ENCODE measurements at regions not wholly inside any gene's neighbourhood (a gene's known extent, or its start where the extent isn't known, plus 50 kb on each side); places are given as distances from the start of the nearest gene placed in this dataset.

DNA sequence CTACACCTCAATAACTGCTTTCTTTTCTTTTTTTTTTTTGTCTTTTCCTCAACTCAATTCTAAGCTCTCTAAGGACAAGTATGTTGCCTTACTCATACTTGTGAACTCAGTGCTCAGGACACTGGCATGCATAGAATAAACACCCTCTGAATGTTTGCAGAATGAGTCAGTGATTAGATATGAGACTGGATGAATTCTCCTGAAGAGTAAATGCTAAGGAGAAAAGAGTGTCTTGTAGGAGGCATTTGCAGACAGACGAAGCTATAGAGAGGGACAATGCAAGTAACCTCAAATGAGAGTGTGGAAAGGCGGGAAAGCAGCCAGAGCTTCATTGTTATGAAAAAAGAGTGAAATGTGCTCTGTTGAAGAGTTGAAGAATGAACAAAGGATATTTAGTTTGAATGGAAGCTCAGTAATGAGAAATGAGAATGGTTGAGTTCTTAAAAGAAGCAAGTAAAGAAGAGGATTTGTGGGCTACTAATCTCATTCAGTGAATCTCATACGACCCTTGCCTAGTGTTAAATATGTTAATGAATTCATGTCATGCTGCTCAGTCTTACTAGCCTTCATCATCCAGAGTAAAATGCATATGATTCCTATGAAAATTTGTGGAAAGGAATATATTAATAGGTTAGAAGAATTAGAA is 166.1 kb upstream of the DPYD start:
- no peak for TF ChIP-seq POLR2A (IDR thresholded peaks at IDR 0.05)
- TF ChIP-seq, protein P1, sequence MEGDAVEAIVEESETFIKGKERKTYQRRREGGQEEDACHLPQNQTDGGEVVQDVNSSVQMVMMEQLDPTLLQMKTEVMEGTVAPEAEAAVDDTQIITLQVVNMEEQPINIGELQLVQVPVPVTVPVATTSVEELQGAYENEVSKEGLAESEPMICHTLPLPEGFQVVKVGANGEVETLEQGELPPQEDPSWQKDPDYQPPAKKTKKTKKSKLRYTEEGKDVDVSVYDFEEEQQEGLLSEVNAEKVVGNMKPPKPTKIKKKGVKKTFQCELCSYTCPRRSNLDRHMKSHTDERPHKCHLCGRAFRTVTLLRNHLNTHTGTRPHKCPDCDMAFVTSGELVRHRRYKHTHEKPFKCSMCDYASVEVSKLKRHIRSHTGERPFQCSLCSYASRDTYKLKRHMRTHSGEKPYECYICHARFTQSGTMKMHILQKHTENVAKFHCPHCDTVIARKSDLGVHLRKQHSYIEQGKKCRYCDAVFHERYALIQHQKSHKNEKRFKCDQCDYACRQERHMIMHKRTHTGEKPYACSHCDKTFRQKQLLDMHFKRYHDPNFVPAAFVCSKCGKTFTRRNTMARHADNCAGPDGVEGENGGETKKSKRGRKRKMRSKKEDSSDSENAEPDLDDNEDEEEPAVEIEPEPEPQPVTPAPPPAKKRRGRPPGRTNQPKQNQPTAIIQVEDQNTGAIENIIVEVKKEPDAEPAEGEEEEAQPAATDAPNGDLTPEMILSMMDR (IDR thresholded peaks at IDR 0.05): no peak
- Histone ChIP-seq H3K27me3 (no peaks in the 10 kb centered on the region), H3K9me3 (replicated peaks in 1 of 3) (no peaks in the 10 kb centered on the region), H3K36me3 (replicated peaks in 1 of 2) (no peaks in the 10 kb centered on the region), H3K4me3 (no peak overlapping the region), H3K27ac (no peak overlapping the region), H3K4me1 (replicated peaks in 1 of 2) (no peaks in the 10 kb centered on the region)
- DNase-seq: no peak
- 63 to 73% (median 67%) methylated on average over 3 of the region's 3 CpGs for WGBS, 4 donors
- intact Hi-C loops (cut with DNase I): no loop called here

DNA sequence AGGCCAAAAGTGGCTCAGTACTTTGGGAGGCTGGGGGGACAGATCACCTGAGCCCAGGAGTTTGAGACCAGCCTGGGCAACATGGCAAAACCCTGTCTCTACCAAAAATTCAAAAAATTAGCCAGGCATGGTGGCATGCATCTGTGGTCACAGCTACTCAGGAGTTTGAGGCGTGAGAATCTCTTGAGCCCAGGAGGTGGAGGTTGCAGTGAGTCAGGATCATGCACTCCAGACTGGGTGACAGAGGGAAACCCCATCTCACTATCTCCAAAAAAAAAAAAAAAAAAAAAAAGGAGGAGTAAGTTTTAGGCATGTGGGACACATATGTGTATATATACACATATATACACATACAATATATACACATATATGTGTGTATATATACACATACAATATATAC is 165.3 kb upstream of the DPYD start:
- no peak for DNase-seq
- Histone ChIP-seq H3K9me3 (replicated peaks in 1 of 3) (no peaks in the 10 kb centered on the region), H3K36me3 (replicated peaks in 1 of 2) (no peaks in the 10 kb centered on the region), H3K4me3 (no peak overlapping the region), H3K4me1 (replicated peaks in 1 of 2) (no peaks in the 10 kb centered on the region), H3K27me3 (no peaks in the 10 kb centered on the region), H3K27ac (no peak overlapping the region)
- intact Hi-C loops (cut with DNase I): no loop called here
- 90 to 100% (median 92%) methylated on average over 1 of the region's 1 CpG for WGBS, 4 donors
- no peak for TF ChIP-seq POLR2A (IDR thresholded peaks at IDR 0.05)
- TF ChIP-seq, protein P1 (IDR thresholded peaks at IDR 0.05): no peak

DNA sequence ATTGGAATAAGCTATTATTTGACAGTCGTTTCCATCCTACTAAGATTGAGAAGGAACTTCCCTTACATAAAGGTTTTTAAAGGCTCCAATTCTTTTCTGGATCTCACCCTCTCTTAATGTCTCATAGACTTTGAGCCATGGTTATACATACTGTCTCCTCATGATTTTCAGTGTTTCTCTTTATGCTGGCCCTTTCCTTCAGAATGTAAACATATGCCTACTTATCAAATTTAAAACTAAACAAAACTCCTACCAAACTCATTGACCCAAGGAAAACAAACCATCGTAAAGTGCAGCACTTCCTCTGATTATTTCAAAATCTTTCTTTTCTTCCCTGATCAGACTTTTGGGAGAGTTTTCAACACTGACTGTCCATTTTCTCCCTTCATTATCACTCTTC is 163.4 kb upstream of the DPYD start:
- TF ChIP-seq POLR2A (IDR thresholded peaks at IDR 0.05): no peak
- TF ChIP-seq, protein P1 (IDR thresholded peaks at IDR 0.05): no peak
- H3K36me3 ChIP-seq (replicated peaks in 1 of 2): no peaks in the 10 kb centered on the region
- H3K9me3 ChIP-seq (replicated peaks in 1 of 3): no peaks in the 10 kb centered on the region
- intact Hi-C loops (cut with DNase I): no loop called here
- 63 to 71% (median 69%) methylated on average over 2 of the region's 2 CpGs for WGBS, 4 donors
- no peaks in the 10 kb centered on the region for H3K27me3 ChIP-seq
- no peak overlapping the region for H3K27ac ChIP-seq
- H3K4me1 ChIP-seq (replicated peaks in 1 of 2): no peaks in the 10 kb centered on the region
- no peak overlapping the region for H3K4me3 ChIP-seq
- DNase-seq: no peak

DNA sequence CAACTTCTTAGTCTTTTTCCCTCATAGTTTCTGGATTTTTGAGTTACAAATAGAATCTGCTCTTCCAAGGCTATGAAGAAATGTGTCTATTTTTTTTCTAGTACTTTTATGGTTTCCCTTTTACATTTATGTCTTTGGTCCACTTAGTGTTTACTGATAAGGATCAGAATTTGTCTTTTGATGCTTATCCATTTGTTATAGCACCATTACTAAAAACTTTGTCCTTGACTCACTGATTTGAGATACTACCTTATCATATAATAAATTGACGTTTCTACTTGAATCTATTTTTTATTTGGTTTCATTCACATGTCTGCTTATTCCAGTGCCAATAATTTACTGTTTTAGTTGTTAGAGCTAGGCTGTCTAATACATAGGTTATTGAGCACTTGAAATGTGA is 161.1 kb upstream of the DPYD start:
- WGBS, 4 donors: 30 to 42% (median 35%) methylated on average over 1 of the region's 1 CpG
- DNase-seq: no peak
- Histone ChIP-seq H3K27me3 (no peaks in the 10 kb centered on the region), H3K4me3 (no peak overlapping the region), H3K36me3 (replicated peaks in 1 of 2) (no peaks in the 10 kb centered on the region), H3K4me1 (replicated peaks in 1 of 2) (no peaks in the 10 kb centered on the region), H3K9me3 (replicated peaks in 1 of 3) (no peaks in the 10 kb centered on the region), H3K27ac (no peak overlapping the region)
- TF ChIP-seq, protein P1 (IDR thresholded peaks at IDR 0.05): no peak
- intact Hi-C loops (cut with DNase I): no loop called here

Measured in adrenal gland (tissue), 9 donors.